B cell (primary cell): ENCODE measurements at regions not wholly inside any gene's neighbourhood (a gene's known extent, or its start where the extent isn't known, plus 50 kb on each side); places are given as distances from the start of the nearest gene placed in this dataset.

ENCODE experiments used
- ATAC-seq: fragments of 200-7000 bp; cut with Tn5 transposase; one replicate; pipeline ENCODE4 v1.10.0; 2021; ENCODE audit warnings: low read depth, mild to moderate bottlenecking, moderate number of reproducible peaks, moderate library complexity
- CTCF ChIA-PET: fragments of 350-600 bp; sonication (Branson Sonifier 250); formaldehyde crosslinking; loops from one replicate; lab custom pipeline; 2021; ENCODE audit warnings: antibody characterized with exemption, inconsistent platforms; lab: Charles Lee
- POLR2A ChIA-PET: fragments of 350-600 bp; sonication (Branson Sonifier 250); formaldehyde crosslinking; loops from one replicate; lab custom pipeline; 2021; ENCODE audit warnings: antibody characterized with exemption; lab: Charles Lee
- DNase-seq: peaks from one replicate; pipeline ENCODE4 v3.0.0; 2013
- H2AFZ ChIP-seq: 2 replicates; pipeline ENCODE4 v1.6.1; 2012; ENCODE audit warnings: mild to moderate bottlenecking, low read depth, low read length; ENCODE audit not compliant: insufficient read depth, poor library complexity, severe bottlenecking
- H3K27ac ChIP-seq, 2 donors: 1 replicate in 1 of 2; 2 replicates in 1 of 2; pipeline ENCODE4 v1.5.1; 2012 to 2013; ENCODE audit warnings: low read length in 2 of 2, mild to moderate bottlenecking in 2 of 2, moderate library complexity in 1 of 2
- H3K27me3 ChIP-seq, 4 experiments: fragments of 200-600 bp in 1 of 4; sonication (generic) in 1 of 4; replicated peaks in 1 of 4; 1 replicate in 2 of 4; 2 replicates in 2 of 4; pipeline versions ENCODE4 v1.6.1 to v1.7.0; 2013 to 2016; ENCODE audit warnings: low read length in 3 of 4, mild to moderate bottlenecking in 2 of 4, mixed read lengths in 1 of 4, moderate library complexity in 1 of 4; ENCODE audit not compliant: insufficient read depth in 4 of 4, control insufficient read depth in 3 of 4; ENCODE audit errors: control extremely low read depth in 1 of 4
- H3K36me3 ChIP-seq, 2 experiments: replicated peaks in 1 of 2; 1 replicate in 1 of 2; 2 replicates in 1 of 2; pipeline versions ENCODE4 v1.6.1 to v1.7.1; 2013; ENCODE audit warnings: low read length in 1 of 2; ENCODE audit not compliant: insufficient read depth in 2 of 2, control insufficient read depth in 1 of 2; ENCODE audit errors: control extremely low read depth in 1 of 2, extremely low read depth in 1 of 2
- H3K4me1 ChIP-seq, 2 donors: fragments of 200-600 bp in 1 of 2; sonication (generic) in 1 of 2; 1 replicate in 1 of 2; 2 replicates in 1 of 2; pipeline versions ENCODE4 v1.5.1 to v1.6.1; 2013 to 2017; ENCODE audit warnings: low read length in 2 of 2; ENCODE audit not compliant: control insufficient read depth in 2 of 2, insufficient read depth in 2 of 2
- H3K4me2 ChIP-seq: replicated peaks from 2 replicates; pipeline ENCODE3; 2012; ENCODE audit warnings: mild to moderate bottlenecking, low read depth, low read length; ENCODE audit not compliant: poor library complexity, severe bottlenecking
- H3K4me3 ChIP-seq, 5 experiments: fragments of 200-600 bp in 1 of 5; sonication (generic) in 1 of 5; 1 replicate in 3 of 5; 2 replicates in 2 of 5; pipeline versions ENCODE4 v1.5.1 to v1.7.0; 2011 to 2016; ENCODE audit warnings: low read length in 4 of 5, mild to moderate bottlenecking in 4 of 5, low read depth in 2 of 5, control low read depth in 1 of 5, moderate library complexity in 1 of 5; ENCODE audit not compliant: insufficient read depth in 1 of 5; ENCODE audit errors: control extremely low read depth in 1 of 5, extremely low read depth in 1 of 5
- H3K79me2 ChIP-seq: fragments of 200-600 bp; sonication (generic); one replicate; pipeline ENCODE4 v1.6.0; 2016; ENCODE audit warnings: low read length; ENCODE audit not compliant: control insufficient read depth, insufficient read depth
- H3K9ac ChIP-seq: fragments of 200-600 bp; sonication (generic); 2 replicates; pipeline ENCODE4 v1.6.1; 2017; ENCODE audit warnings: mild to moderate bottlenecking, low read length, moderate library complexity
- H3K9me3 ChIP-seq, 3 donors: one replicate each; pipeline versions ENCODE4 v1.6.1 to v1.7.1; 2013; ENCODE audit warnings: low read length in 2 of 3; ENCODE audit not compliant: control insufficient read depth in 2 of 3, insufficient read depth in 1 of 3; ENCODE audit errors: control extremely low read depth in 1 of 3
- H4K20me1 ChIP-seq: 2 replicates; pipeline ENCODE4 v1.6.0; 2012; ENCODE audit warnings: mild to moderate bottlenecking, low read length; ENCODE audit not compliant: insufficient read depth, control insufficient read depth, poor library complexity, severe bottlenecking
- H3K27ac Mint-ChIP-seq: one replicate; pipeline ENCODE4 v1.8.0; 2021; ENCODE audit warnings: mixed read lengths
- H3K27me3 Mint-ChIP-seq: one replicate; pipeline ENCODE4 v1.8.0; 2021; ENCODE audit warnings: mixed read lengths
- H3K4me1 Mint-ChIP-seq: one replicate; pipeline ENCODE4 v1.8.0; 2021; ENCODE audit warnings: mixed read lengths
- H3K4me3 Mint-ChIP-seq: one replicate; pipeline ENCODE4 v1.8.0; 2021; ENCODE audit warnings: mixed read lengths
- H3K9me3 Mint-ChIP-seq: one replicate; pipeline ENCODE4 v1.8.0; 2022; ENCODE audit warnings: mixed read lengths; ENCODE audit not compliant: insufficient read depth
- CTCF ChIP-seq: fragments of 200-600 bp; IDR thresholded peaks from one replicate; pipeline ENCODE4 v1.8.0; 2022; ENCODE audit warnings: antibody characterized with exemption, mild to moderate bottlenecking
- EZH2 ChIP-seq: IDR thresholded peaks from 2 replicates; pipeline ENCODE4 v1.6.1; 2012; ENCODE audit warnings: borderline replicate concordance, low read depth, mild to moderate bottlenecking, moderate library complexity, low read length; ENCODE audit not compliant: insufficient read depth, poor library complexity, severe bottlenecking
- WGBS: methylation state at CpG from one replicate; pipeline ENCODE4 v1.1.5; 2013; ENCODE audit warnings: missing lambda C conversion rate; ENCODE audit not compliant: insufficient coverage; 5-methylcytosine and 5-hydroxymethylcytosine counted together
- intact Hi-C: fragments of 100-400 bp; cut with micrococcal nuclease; formaldehyde crosslinking; loops from one replicate; pipeline ENCODE4 v1.10.0; 2022

- CTCF ChIA-PET: no interaction called here
- H3K4me2 ChIP-seq: no peak overlapping the region
- H2AFZ ChIP-seq: no peak overlapping the region
- no peaks in the 10 kb centered on the region for H3K36me3 ChIP-seq
- intact Hi-C loops: no loop called here
- WGBS: 86% methylated on average over 1 of the region's 1 CpG
- no peaks in the 10 kb centered on the region for H3K79me2 ChIP-seq
- Mint-ChIP-seq H3K27ac (no peak overlapping the region), H3K4me1 (no peaks in the 10 kb centered on the region), H3K27me3 (no peaks in the 10 kb centered on the region), H3K9me3 (no peaks in the 10 kb centered on the region), H3K4me3 (no peak overlapping the region)
- H3K4me1 ChIP-seq: no peaks in the 10 kb centered on the region
- DNase-seq (no peak), ATAC-seq (no peak)
- no peak for TF ChIP-seq CTCF
- TF ChIP-seq EZH2: no peak
- no peaks in the 10 kb centered on the region for H3K27me3 ChIP-seq
- no peaks in the 10 kb centered on the region for H4K20me1 ChIP-seq
- POLR2A ChIA-PET: no interaction called here
- no peak overlapping the region for H3K9ac ChIP-seq
- no peak overlapping the region for H3K27ac ChIP-seq
- peaks cover 0 to under 1% (median 0%) of the 10 kb centered on the region in 3 donors for H3K9me3 ChIP-seq
- no peak overlapping the region for H3K4me3 ChIP-seq
Measured at GRCh38 chr13:18978447-18978846, 203.2 kb downstream of the TUBA3C start.

GRCh38 chr13:18977857-18978256, 203.8 kb downstream of the TUBA3C start:
- Mint-ChIP-seq H3K4me3 (no peak overlapping the region), H3K9me3 (no peaks in the 10 kb centered on the region), H3K27me3 (no peaks in the 10 kb centered on the region), H3K4me1 (no peaks in the 10 kb centered on the region), H3K27ac (no peak overlapping the region)
- Histone ChIP-seq H3K4me3 (no peak overlapping the region), H3K36me3 (no peaks in the 10 kb centered on the region), H3K9ac (no peak overlapping the region), H2AFZ (no peak overlapping the region), H4K20me1 (no peaks in the 10 kb centered on the region), H3K27me3 (no peaks in the 10 kb centered on the region), H3K4me2 (no peak overlapping the region), H3K79me2 (no peaks in the 10 kb centered on the region), H3K9me3 (no peaks in the 10 kb centered on the region), H3K4me1 (no peaks in the 10 kb centered on the region), H3K27ac (no peak overlapping the region)
- no peak for TF ChIP-seq EZH2
- no peak for TF ChIP-seq CTCF
- ChIA-PET POLR2A (no interaction called here), CTCF (no interaction called here)
- no peak for DNase-seq
- intact Hi-C loops: no loop called here
- no peak for ATAC-seq
- WGBS: 75% methylated on average over 2 of the region's 5 CpGs
